Caco-2 (cell line): ENCODE measurements at regions not wholly inside any gene's neighbourhood (a gene's known extent, or its start where the extent isn't known, plus 50 kb on each side); places are given as distances from the start of the nearest gene placed in this dataset.

Source experiments
- BruUV-seq: library from RNA; stranded (reverse); fragments of 400-500 nt; replicated peaks from 2 replicates; lab custom pipeline; 2021; lab: Mats Ljungman, UMichigan
- CTCF ChIA-PET: fragments of 300-600 bp; sonication (Branson Sonifier 250); formaldehyde crosslinking; loops from one replicate; lab custom pipeline; 2022; ENCODE audit warnings: antibody characterized with exemption; lab: Charles Lee
- POLR2A ChIA-PET: fragments of 300-600 bp; sonication (Branson Sonifier 250); formaldehyde crosslinking; loops from one replicate; lab custom pipeline; 2022; ENCODE audit warnings: antibody characterized with exemption; lab: Charles Lee
- DNase-seq, 2 experiments: peaks; one replicate each; pipeline versions ENCODE4 v3.0.0 to v3.0.0-alpha.2; 2020 to 2022
- H3K27me3 ChIP-seq: replicated peaks from 2 replicates; pipeline ENCODE4 v1.6.0; 2011; ENCODE audit warnings: low read length; ENCODE audit not compliant: control insufficient read depth, insufficient read depth
- H3K36me3 ChIP-seq: 2 replicates; pipeline ENCODE4 v1.5.1; 2011; ENCODE audit warnings: low read length; ENCODE audit not compliant: control insufficient read depth, insufficient read depth
- H3K4me1 ChIP-seq: fragments of 250-450 bp; sonication (Bioruptor Pico); 2 replicates; pipeline ENCODE4 v1.5.1; 2020; ENCODE audit warnings: mild to moderate bottlenecking
- H3K4me3 ChIP-seq: 2 replicates; pipeline ENCODE4 v1.5.1; 2011; ENCODE audit warnings: low read depth, mild to moderate bottlenecking, control low read depth, low read length
- H3K9me3 ChIP-seq: fragments of 250-450 bp; sonication (Bioruptor Pico); 2 replicates; pipeline ENCODE4 v1.5.1; 2020; ENCODE audit warnings: mild to moderate bottlenecking, moderate library complexity
- H3K27ac Mint-ChIP-seq: one replicate; pipeline ENCODE4 v1.8.0; 2022; ENCODE audit warnings: mixed read lengths; ENCODE audit not compliant: unreplicated experiment
- H3K27me3 Mint-ChIP-seq: one replicate; pipeline ENCODE4 v1.8.0; 2022; ENCODE audit warnings: mixed read lengths; ENCODE audit not compliant: insufficient read depth, unreplicated experiment
- H3K36me3 Mint-ChIP-seq: one replicate; pipeline ENCODE4 v1.8.0; 2022; ENCODE audit warnings: mild to moderate bottlenecking, mixed read lengths; ENCODE audit not compliant: insufficient read depth, unreplicated experiment
- H3K4me1 Mint-ChIP-seq: one replicate; pipeline ENCODE4 v1.8.0; 2022; ENCODE audit warnings: low read depth, mixed read lengths; ENCODE audit not compliant: unreplicated experiment
- H3K4me3 Mint-ChIP-seq: one replicate; pipeline ENCODE4 v1.8.0; 2022; ENCODE audit warnings: mild to moderate bottlenecking, moderate library complexity, mixed read lengths; ENCODE audit not compliant: unreplicated experiment
- H3K9me3 Mint-ChIP-seq: one replicate; pipeline ENCODE4 v1.8.0; 2022; ENCODE audit warnings: mixed read lengths; ENCODE audit not compliant: unreplicated experiment
- CTCF ChIP-seq, 2 experiments: fragments of 200-600 bp in 1 of 2; IDR thresholded peaks; 1 replicate in 1 of 2; 2 replicates in 1 of 2; pipeline versions ENCODE4 v1.5.1 to v1.8.0; 2011 to 2022; ENCODE audit warnings: antibody characterized with exemption in 1 of 2, control low read depth in 1 of 2, inconsistent platforms in 1 of 2, low read depth in 1 of 2, low read length in 1 of 2, mild to moderate bottlenecking in 1 of 2, moderate library complexity in 1 of 2; ENCODE audit not compliant: insufficient read depth in 1 of 2, severe bottlenecking in 1 of 2, unreplicated experiment in 1 of 2
- intact Hi-C: fragments of 100-400 bp; cut with micrococcal nuclease; formaldehyde crosslinking; loops from one replicate; pipeline ENCODE4 v1.10.0; 2022; ENCODE audit not compliant: unreplicated experiment

GRCh38 chr12:13595536-13596443 lies 385.6 kb downstream of the GRIN2B start:
- Mint-ChIP-seq H3K9me3 (no peaks in the 10 kb centered on the region), H3K36me3 (peaks cover 7% of the 10 kb centered on the region), H3K4me3 (no peak overlapping the region), H3K4me1 (no peaks in the 10 kb centered on the region), H3K27ac (no peak overlapping the region), H3K27me3 (no peaks in the 10 kb centered on the region)
- ChIA-PET POLR2A (no interaction called here), CTCF (interaction anchor here (1.4 kb wide), 1 partner anchor 61 kb away, joined by 3 read pairs; no protein-coding TSS in a partner anchor)
- DNase-seq, result no peak
- Histone ChIP-seq H3K9me3 (no peaks in the 10 kb centered on the region), H3K27me3 (no peaks in the 10 kb centered on the region), H3K4me3 (no peak overlapping the region), H3K36me3 (no peaks in the 10 kb centered on the region), H3K4me1 (no peaks in the 10 kb centered on the region)
- no peak for TF ChIP-seq CTCF (IDR thresholded peaks at IDR 0.05; ENCODE audit: insufficient read depth in 1 of 2, low read depth in 1 of 2, low read length in 1 of 2, severe bottlenecking in 1 of 2, unreplicated experiment in 1 of 2)
- intact Hi-C loops, result no loop called here
- BruUV-seq, result no TSS peak

GRCh38 chr12:13594731-13595514 lies 386.5 kb downstream of the GRIN2B start:
- H3K36me3 ChIP-seq, result no peaks in the 10 kb centered on the region
- POLR2A ChIA-PET, result no interaction called here
- H3K36me3 Mint-ChIP-seq, result peaks cover 7% of the 10 kb centered on the region
- H3K4me3 Mint-ChIP-seq, result no peak overlapping the region
- CTCF ChIA-PET, result interaction anchor here (0.7 to 1.4 kb wide), 2 partner anchors 60 to 209 kb away, joined by 3 to 6 read pairs; no protein-coding TSS in a partner anchor
- no peak for DNase-seq
- no TSS peak for BruUV-seq
- no peak overlapping the region for H3K27ac Mint-ChIP-seq
- no peak for TF ChIP-seq CTCF (IDR thresholded peaks at IDR 0.05; ENCODE audit: insufficient read depth in 1 of 2, low read depth in 1 of 2, low read length in 1 of 2, severe bottlenecking in 1 of 2, unreplicated experiment in 1 of 2)
- H3K4me1 Mint-ChIP-seq, result no peaks in the 10 kb centered on the region
- H3K9me3 Mint-ChIP-seq, result no peaks in the 10 kb centered on the region
- intact Hi-C loops, result no loop called here
- no peak overlapping the region for H3K4me3 ChIP-seq
- H3K9me3 ChIP-seq, result no peaks in the 10 kb centered on the region
- no peaks in the 10 kb centered on the region for H3K4me1 ChIP-seq
- no peaks in the 10 kb centered on the region for H3K27me3 ChIP-seq
- no peaks in the 10 kb centered on the region for H3K27me3 Mint-ChIP-seq
